Fibroblast of lung (primary cell): ENCODE measurements at regions not wholly inside any gene's neighbourhood (a gene's known extent, or its start where the extent isn't known, plus 50 kb on each side); places are given as distances from the start of the nearest gene placed in this dataset.

ENCODE experiments used
- DNase-seq, 2 donors: peaks; one replicate each; pipeline versions ENCODE4 v3.0.0 to v3.0.0-alpha.2; 2010; ENCODE audit warnings: low read depth in 2 of 2
- H2AFZ ChIP-seq: 2 replicates; pipeline ENCODE4 v1.5.1; 2012; ENCODE audit warnings: low read length, control low read depth, inconsistent platforms
- H3K27ac ChIP-seq: 2 replicates; pipeline ENCODE4 v1.5.1; 2011; ENCODE audit warnings: low read length, control low read depth; ENCODE audit not compliant: insufficient read depth
- H3K27me3 ChIP-seq: 2 replicates; pipeline ENCODE4 v1.5.1; 2011; ENCODE audit warnings: mild to moderate bottlenecking, low read length; ENCODE audit not compliant: control insufficient read depth, insufficient read depth
- H3K36me3 ChIP-seq: 2 replicates; pipeline ENCODE4 v1.5.1; 2011; ENCODE audit warnings: low read length; ENCODE audit not compliant: control insufficient read depth, insufficient read depth
- H3K4me1 ChIP-seq: 2 replicates; pipeline ENCODE4 v1.5.1; 2011; ENCODE audit warnings: low read length; ENCODE audit not compliant: control insufficient read depth, insufficient read depth; ENCODE audit errors: extremely low read depth
- H3K4me2 ChIP-seq: 2 replicates; pipeline ENCODE4 v1.5.1; 2011; ENCODE audit warnings: low read length, control low read depth; ENCODE audit not compliant: insufficient read depth; ENCODE audit errors: extremely low read depth
- H3K4me3 ChIP-seq, 4 experiments: fragments of 200-600 bp in 1 of 4; sonication (generic) in 1 of 4; replicated peaks in 1 of 4; 2 replicates each; pipeline ENCODE4 v1.5.1; 2011 to 2016; ENCODE audit warnings: low read length in 4 of 4, low read depth in 3 of 4, mild to moderate bottlenecking in 3 of 4, control low read depth in 2 of 4, inconsistent platforms in 1 of 4, mixed read lengths in 1 of 4; ENCODE audit not compliant: insufficient read depth in 1 of 4; ENCODE audit errors: control extremely low read depth in 1 of 4
- H3K79me2 ChIP-seq: 2 replicates; pipeline ENCODE4 v1.5.1; 2012; ENCODE audit warnings: mild to moderate bottlenecking, low read length, inconsistent platforms; ENCODE audit not compliant: control insufficient read depth, insufficient read depth
- H3K9ac ChIP-seq: 2 replicates; pipeline ENCODE4 v1.5.1; 2011; ENCODE audit warnings: mild to moderate bottlenecking, low read length, control low read depth; ENCODE audit not compliant: insufficient read depth
- H3K9me3 ChIP-seq: 2 replicates; pipeline ENCODE4 v1.5.1; 2012; ENCODE audit warnings: low read depth, low read length; ENCODE audit not compliant: control insufficient read depth, insufficient read depth
- H4K20me1 ChIP-seq: 2 replicates; pipeline ENCODE4 v1.5.1; 2011; ENCODE audit warnings: low read length; ENCODE audit not compliant: control insufficient read depth, insufficient read depth; ENCODE audit errors: extremely low read depth
- CTCF ChIP-seq, 2 donors: IDR thresholded peaks in 1 of 2; conservative IDR thresholded peaks in 1 of 2; 1 replicate in 1 of 2; 2 replicates in 1 of 2; pipeline ENCODE4 v1.5.1; 2011 to 2012; ENCODE audit warnings: low read length in 2 of 2, control low read depth in 1 of 2, inconsistent platforms in 1 of 2, low read depth in 1 of 2, mild to moderate bottlenecking in 1 of 2
- EZH2 ChIP-seq: IDR thresholded peaks from 2 replicates; pipeline ENCODE4 v1.5.1; 2012; ENCODE audit warnings: low read length, control low read depth, mild to moderate bottlenecking; ENCODE audit errors: missing control alignments

GRCh38 chr4:20426028-20426427 lies 174.3 kb downstream of the SLIT2 start:
- Histone ChIP-seq H3K27ac (no peak overlapping the region), H3K36me3 (no peaks in the 10 kb centered on the region), H3K4me1 (peaks cover 8% of the 10 kb centered on the region), H3K9ac (no peak overlapping the region), H3K79me2 (no peaks in the 10 kb centered on the region), H3K27me3 (no peaks in the 10 kb centered on the region), H4K20me1 (no peaks in the 10 kb centered on the region), H3K4me2 (no peak overlapping the region), H3K4me3 (no peak overlapping the region), H3K9me3 (no peaks in the 10 kb centered on the region), H2AFZ (no peak overlapping the region)
- no peak for TF ChIP-seq CTCF (conservative IDR thresholded peaks at IDR 0.05 in 1 of 2, IDR thresholded peaks at IDR 0.05 in 1 of 2; ENCODE audit: low read depth in 1 of 2, low read length in 2 of 2)
- TF ChIP-seq EZH2: no peak
- DNase-seq: no peak

GRCh38 chr4:20428436-20429160 lies 176.9 kb downstream of the SLIT2 start:
- Histone ChIP-seq H3K27me3 (no peaks in the 10 kb centered on the region), H3K4me2 (peak overlapping the region; percentile 29), H3K9me3 (no peaks in the 10 kb centered on the region), H3K4me3 (no peak overlapping the region), H3K27ac (no peak overlapping the region), H4K20me1 (no peaks in the 10 kb centered on the region), H3K79me2 (no peaks in the 10 kb centered on the region), H3K36me3 (no peaks in the 10 kb centered on the region), H3K4me1 (peaks cover 8% of the 10 kb centered on the region), H2AFZ (peak overlapping the region; percentile 34), H3K9ac (no peak overlapping the region)
- TF ChIP-seq CTCF (conservative IDR thresholded peaks at IDR 0.05 in 1 of 2, IDR thresholded peaks at IDR 0.05 in 1 of 2; ENCODE audit: low read depth in 1 of 2, low read length in 2 of 2) (peak; percentile 31 to 36), EZH2 (no peak)
- DNase-seq: peak in 1 of 2 donors; percentile 41

GRCh38 chr4:20430259-20430941 lies 178.7 kb downstream of the SLIT2 start:
- Histone ChIP-seq H3K27ac (no peak overlapping the region), H4K20me1 (no peaks in the 10 kb centered on the region), H2AFZ (peak overlapping the region; percentile 2), H3K9ac (no peak overlapping the region), H3K4me2 (no peak overlapping the region), H3K4me1 (peaks cover 8% of the 10 kb centered on the region), H3K27me3 (no peaks in the 10 kb centered on the region), H3K4me3 (no peak overlapping the region), H3K36me3 (no peaks in the 10 kb centered on the region), H3K79me2 (no peaks in the 10 kb centered on the region), H3K9me3 (no peaks in the 10 kb centered on the region)
- DNase-seq: peak; percentile 15 to 42
- TF ChIP-seq CTCF (conservative IDR thresholded peaks at IDR 0.05 in 1 of 2, IDR thresholded peaks at IDR 0.05 in 1 of 2; ENCODE audit: low read depth in 1 of 2, low read length in 2 of 2) (no peak), EZH2 (no peak)
